Dendritic cell treated with granulocyte-macrophage colony-stimulating factor and Interleukin-4, amounts not matched to agents 40 ng/mL and 50 ng/mL, for 4 days (primary cell): ENCODE measurements at regions not wholly inside any gene's neighbourhood (a gene's known extent, or its start where the extent isn't known, plus 50 kb on each side); places are given as distances from the start of the nearest gene placed in this dataset.
"Not testable (repeated sequence)": the region's sequence is repeated elsewhere in the genome, so short reads cannot be mapped to it uniquely, and the experiment has no call there.

Source experiments
- H3K27ac Mint-ChIP-seq: one replicate; pipeline ENCODE4 v1.8.0; 2022; ENCODE audit warnings: mild to moderate bottlenecking, mixed read lengths
- H3K27me3 Mint-ChIP-seq: one replicate; pipeline ENCODE4 v1.8.0; 2022; ENCODE audit warnings: mild to moderate bottlenecking, mixed read lengths
- H3K36me3 Mint-ChIP-seq: one replicate; pipeline ENCODE4 v1.8.0; 2022; ENCODE audit warnings: low read depth, mixed read lengths
- H3K4me1 Mint-ChIP-seq: one replicate; pipeline ENCODE4 v1.8.0; 2022; ENCODE audit warnings: low read depth, mixed read lengths
- H3K4me3 Mint-ChIP-seq: one replicate; pipeline ENCODE4 v1.8.0; 2022; ENCODE audit warnings: mild to moderate bottlenecking, moderate library complexity, mixed read lengths
- H3K9me3 Mint-ChIP-seq: one replicate; pipeline ENCODE4 v1.8.0; 2022; ENCODE audit warnings: mixed read lengths
- intact Hi-C: fragments of 100-400 bp; cut with micrococcal nuclease; formaldehyde crosslinking; loops from one replicate; pipeline ENCODE4 v1.15.0; 2022

DNA sequence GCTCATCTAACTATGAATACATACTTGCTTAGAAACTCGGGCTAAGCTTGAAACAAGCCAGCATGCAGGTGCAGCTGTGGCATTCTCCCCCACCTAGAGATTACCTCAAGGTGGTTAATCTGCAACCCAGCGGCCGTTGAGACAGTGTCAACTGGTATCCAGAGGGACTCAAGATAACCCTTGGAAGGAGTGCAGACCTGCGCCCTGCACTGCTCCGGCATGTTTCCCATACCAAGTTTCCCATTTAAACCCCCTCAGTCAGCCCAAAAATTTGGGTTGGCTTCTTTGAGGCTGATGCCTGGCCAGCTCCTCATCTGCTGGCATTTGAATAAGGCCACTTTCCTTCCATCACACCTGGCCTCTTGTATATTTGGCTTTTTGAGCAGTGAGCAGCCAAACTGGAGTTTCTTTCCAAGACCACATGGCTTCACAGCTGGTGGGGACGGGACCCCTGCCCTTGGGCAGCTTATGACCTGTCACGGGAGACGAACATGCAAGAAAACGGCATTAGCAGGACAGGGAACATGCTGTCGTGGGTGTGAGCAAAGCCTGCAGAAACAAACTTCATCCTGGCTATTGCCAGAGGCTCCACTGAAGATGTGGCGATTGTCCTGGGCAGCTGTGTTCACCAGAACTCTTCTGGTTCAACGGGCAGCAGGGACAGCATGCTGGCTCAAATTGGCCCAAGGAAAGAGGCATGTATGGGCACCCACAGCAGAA is 98.2 kb downstream of the PLXNA1 start:
- intact Hi-C loops = no loop called here
- H3K27ac Mint-ChIP-seq = no peak overlapping the region
- peaks cover 7% of the 10 kb centered on the region for H3K27me3 Mint-ChIP-seq
- no peaks in the 10 kb centered on the region for H3K4me1 Mint-ChIP-seq
- no peaks in the 10 kb centered on the region for H3K36me3 Mint-ChIP-seq
- no peak overlapping the region for H3K4me3 Mint-ChIP-seq
- no peaks in the 10 kb centered on the region for H3K9me3 Mint-ChIP-seq

DNA sequence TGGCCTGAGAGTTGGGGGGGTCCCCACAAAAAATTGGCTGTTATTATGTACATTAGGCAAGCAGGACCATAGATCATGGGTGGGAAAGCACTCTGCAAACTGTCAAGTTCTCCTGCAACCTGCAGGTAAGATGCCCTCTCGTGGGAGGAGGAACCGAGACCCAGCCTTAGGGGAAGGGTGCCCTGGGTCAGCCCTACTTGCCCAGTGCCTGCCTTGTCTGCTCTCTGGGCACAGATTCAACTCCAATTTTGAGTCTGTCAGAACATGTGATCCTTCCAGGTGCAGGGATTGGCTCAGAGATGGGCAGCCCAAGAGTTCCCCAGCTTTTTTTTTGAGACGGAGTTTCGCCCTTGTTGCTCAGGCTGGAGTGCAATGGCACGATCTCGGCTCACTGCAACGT is 99.2 kb downstream of the PLXNA1 start:
- intact Hi-C loops = no loop called here
- Mint-ChIP-seq H3K4me3 (no peak overlapping the region), H3K36me3 (no peaks in the 10 kb centered on the region), H3K27ac (no peak overlapping the region), H3K27me3 (peaks cover 9% of the 10 kb centered on the region), H3K4me1 (no peaks in the 10 kb centered on the region), H3K9me3 (no peaks in the 10 kb centered on the region)

DNA sequence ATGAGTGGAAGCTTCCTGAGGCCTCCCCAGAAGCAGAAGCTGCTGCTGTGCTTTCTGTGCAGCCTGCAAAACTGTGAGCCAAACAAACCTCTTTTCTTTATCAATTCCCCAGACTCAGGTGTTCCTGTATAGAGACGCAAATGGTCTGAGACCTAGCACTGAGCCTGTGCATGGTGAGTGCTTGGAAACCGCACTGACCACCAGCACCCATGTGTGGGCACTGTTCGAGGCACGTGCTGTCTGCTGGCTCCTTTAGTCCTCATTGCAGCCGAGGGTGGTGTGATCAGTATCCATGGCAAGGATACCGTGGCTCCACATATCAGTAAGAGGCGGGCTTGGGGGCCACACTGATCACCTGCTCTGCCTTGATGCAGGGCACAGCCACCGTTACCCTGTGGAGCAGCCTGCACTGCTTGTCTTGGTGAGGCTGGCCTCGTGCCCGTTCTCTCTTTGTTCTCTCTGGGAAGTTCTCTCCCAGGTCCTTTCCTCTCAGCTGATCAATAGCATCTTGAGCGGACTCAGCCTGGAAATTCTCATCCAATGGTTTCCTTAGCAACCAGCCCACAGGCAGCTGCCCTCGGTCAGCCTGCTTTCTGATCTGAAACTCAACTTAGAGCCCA is 101.0 kb downstream of the PLXNA1 start:
- Mint-ChIP-seq H3K27me3 (peaks cover 9% of the 10 kb centered on the region), H3K4me1 (no peaks in the 10 kb centered on the region), H3K9me3 (no peaks in the 10 kb centered on the region), H3K27ac (no peak overlapping the region), H3K36me3 (no peaks in the 10 kb centered on the region), H3K4me3 (no peak overlapping the region)
- intact Hi-C loops = no loop called here

DNA sequence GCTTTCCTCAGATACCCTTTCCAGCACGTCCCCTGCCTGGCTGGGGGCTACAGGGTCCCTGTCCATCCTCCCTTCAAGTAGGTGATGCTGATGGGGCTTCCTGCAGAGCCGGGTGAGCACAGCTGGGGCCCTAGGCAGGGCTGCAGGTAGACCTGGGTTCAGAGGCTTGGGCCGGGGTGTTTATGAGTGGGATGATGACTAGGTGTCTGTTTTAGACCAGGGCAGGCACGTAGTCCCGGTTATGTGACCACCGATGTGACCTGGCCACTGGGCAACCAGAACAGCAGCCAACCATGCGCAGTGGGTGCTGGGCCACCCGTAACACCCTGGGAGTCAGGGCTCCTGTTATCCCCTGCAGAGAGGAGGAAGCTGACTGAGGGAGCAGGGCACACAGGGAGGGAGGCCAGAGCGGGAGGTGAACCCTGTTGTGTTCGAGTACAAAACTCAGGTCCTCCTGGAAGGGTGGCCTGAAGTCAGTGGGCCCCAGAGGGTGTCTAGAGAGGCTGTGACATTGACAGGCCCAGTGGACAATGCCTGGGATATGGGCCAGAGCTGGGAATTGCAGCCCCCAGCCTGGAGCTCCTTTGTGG is 101.6 kb downstream of the PLXNA1 start:
- no peaks in the 10 kb centered on the region for H3K4me1 Mint-ChIP-seq
- H3K27me3 Mint-ChIP-seq = peaks cover 10% of the 10 kb centered on the region
- intact Hi-C loops = no loop called here
- H3K36me3 Mint-ChIP-seq = no peaks in the 10 kb centered on the region
- no peaks in the 10 kb centered on the region for H3K9me3 Mint-ChIP-seq
- no peak overlapping the region for H3K4me3 Mint-ChIP-seq
- no peak overlapping the region for H3K27ac Mint-ChIP-seq

DNA sequence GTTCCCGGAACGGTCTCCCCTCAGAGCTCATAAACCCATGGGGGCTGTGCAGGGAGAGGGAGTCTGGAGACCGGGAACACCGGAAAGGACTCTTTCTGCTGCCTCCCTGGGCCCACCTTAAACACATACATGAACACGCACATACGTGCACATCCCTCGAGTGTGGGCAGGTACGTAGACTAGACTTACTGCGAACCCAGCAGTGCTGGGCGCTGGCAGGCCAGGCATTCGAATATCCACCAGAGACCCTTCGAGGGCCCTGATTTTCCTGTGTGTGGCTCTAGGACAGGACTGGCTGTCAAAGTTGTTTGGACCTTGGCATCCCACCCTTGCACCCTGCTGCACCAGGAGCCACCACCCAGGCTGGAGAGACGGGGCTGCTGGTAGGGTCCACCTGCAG is 102.7 kb downstream of the PLXNA1 start:
- Mint-ChIP-seq H3K4me1 (no peaks in the 10 kb centered on the region), H3K36me3 (no peaks in the 10 kb centered on the region), H3K27ac (no peak overlapping the region), H3K9me3 (no peaks in the 10 kb centered on the region), H3K27me3 (peaks cover 8% of the 10 kb centered on the region), H3K4me3 (no peak overlapping the region)
- intact Hi-C loops = no loop called here

DNA sequence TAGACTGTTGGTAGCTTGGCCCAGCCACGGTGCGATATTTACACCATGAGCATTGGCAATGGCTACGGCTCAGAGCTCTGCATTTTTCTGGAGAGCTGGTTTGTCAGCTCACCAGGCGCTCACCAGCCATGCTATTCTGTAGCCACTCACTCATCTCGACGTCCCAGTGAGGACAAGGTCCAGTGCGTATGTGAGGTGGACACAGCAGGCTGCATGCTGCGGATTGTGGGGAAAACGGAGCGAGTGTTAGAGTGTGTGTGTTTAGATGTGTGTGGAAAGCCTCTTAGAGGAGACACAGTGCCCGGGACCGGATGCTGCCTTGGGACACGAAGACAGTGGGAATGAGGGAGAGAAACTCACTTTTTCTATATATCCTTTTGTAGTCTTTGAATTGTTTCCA is 103.7 kb downstream of the PLXNA1 start:
- H3K27ac Mint-ChIP-seq, H3K9me3 Mint-ChIP-seq, H3K4me3 Mint-ChIP-seq, intact Hi-C loops, H3K27me3 Mint-ChIP-seq, H3K36me3 Mint-ChIP-seq, H3K4me1 Mint-ChIP-seq: not testable (repeated sequence)

DNA sequence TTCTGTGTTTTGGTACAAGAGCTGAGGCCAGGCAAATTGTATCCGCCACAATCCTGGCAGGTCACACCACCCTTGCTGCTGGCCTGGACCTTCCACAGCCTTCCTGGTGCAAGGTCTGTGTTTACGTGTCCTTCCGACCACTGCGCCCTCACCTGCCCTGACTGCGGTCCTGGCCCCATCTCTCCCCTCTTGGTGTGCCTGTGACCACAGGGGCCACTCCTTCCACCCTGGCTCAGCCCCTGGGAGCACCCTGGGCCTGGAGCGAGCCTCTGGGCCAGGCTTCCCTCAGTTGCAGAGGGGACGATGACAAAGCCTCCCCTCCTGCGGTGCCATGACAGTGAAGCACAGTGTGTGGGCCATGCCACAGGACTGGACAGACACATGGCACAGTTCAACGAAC is 104.5 kb downstream of the PLXNA1 start:
- H3K36me3 Mint-ChIP-seq = no peaks in the 10 kb centered on the region
- no peaks in the 10 kb centered on the region for H3K9me3 Mint-ChIP-seq
- H3K27ac Mint-ChIP-seq = no peak overlapping the region
- intact Hi-C loops = no loop called here
- H3K4me3 Mint-ChIP-seq = no peak overlapping the region
- H3K27me3 Mint-ChIP-seq = peaks cover 6% of the 10 kb centered on the region
- no peaks in the 10 kb centered on the region for H3K4me1 Mint-ChIP-seq

DNA sequence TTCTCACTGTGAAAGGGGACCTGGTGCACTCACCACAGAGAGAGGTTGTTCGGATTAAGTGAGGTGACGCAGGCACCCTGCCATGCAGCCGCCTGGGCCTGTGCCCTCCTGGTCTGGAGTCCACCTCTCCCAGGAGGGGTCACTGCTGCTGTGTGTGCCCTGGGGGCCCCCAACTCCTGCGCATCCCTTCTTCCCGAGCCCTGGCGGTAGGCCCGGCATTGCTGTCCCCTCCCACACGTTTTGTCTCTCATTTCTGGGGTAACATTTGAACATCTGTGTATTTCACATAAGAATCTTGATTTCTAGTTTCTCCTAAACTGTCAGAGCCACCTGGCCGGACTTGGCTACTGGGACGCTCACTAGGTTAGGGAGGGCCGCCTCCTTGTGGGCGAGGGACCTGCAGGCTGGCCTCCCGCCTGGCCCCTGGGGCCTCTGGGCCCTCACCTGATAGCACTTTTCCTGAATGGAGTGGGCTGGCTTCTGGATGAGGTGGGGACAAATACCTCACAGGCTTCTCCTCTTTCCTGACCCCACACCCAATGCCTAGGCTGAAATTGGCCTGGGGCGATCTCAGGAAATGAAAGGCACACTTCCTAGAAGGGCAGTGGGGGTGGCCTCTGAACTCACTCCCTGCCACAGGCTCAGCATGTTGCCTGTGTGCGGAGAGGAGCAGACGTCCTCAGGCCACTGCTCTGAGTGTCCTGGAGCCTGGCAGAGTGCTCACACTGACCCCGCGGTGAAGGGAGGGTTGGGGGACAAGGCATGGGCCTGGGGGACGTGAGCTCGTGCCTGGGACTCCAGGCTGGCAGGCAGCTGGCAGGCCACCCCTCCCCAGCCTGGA is 104.2 kb upstream of the PRR23E start:
- intact Hi-C loops = no loop called here
- H3K9me3 Mint-ChIP-seq = no peaks in the 10 kb centered on the region
- no peak overlapping the region for H3K4me3 Mint-ChIP-seq
- H3K4me1 Mint-ChIP-seq = no peaks in the 10 kb centered on the region
- peaks cover 6% of the 10 kb centered on the region for H3K27me3 Mint-ChIP-seq
- H3K27ac Mint-ChIP-seq = no peak overlapping the region
- H3K36me3 Mint-ChIP-seq = no peaks in the 10 kb centered on the region

DNA sequence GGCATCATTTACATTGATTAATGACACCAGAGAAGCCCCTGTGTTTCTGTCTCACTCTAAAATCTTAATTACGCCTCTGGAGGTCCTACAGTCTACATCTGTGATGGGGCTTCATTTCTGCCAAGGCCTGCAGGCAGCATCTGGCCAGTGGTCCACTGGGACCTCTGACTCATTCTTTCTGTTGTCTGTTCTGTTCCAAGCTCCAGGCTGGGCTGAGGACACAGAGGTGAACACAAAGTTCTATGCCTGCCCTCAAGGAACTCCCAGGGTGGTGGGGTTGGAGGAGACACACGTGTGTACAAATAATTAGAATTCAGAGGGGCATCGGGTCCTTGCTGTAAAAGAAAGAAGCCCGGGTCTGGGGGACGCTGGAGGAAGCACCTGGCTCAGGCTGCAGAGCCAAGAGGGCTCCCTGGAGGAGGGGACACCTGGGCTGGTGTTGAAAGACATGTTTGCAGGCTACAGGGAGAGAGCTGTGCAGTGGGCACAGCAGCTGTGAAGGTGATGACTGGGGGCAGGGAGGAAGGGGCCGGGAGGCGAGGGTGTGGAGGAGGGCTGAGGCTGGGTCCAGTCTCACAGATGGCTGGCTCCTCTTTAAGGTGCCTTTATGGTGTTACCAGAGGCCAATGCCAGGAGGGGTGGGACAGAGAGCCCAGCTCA is 103.3 kb upstream of the PRR23E start:
- H3K27me3 Mint-ChIP-seq = peaks cover 4% of the 10 kb centered on the region
- no peaks in the 10 kb centered on the region for H3K4me1 Mint-ChIP-seq
- no peak overlapping the region for H3K4me3 Mint-ChIP-seq
- H3K9me3 Mint-ChIP-seq = no peaks in the 10 kb centered on the region
- no peak overlapping the region for H3K27ac Mint-ChIP-seq
- H3K36me3 Mint-ChIP-seq = no peaks in the 10 kb centered on the region
- intact Hi-C loops = no loop called here

DNA sequence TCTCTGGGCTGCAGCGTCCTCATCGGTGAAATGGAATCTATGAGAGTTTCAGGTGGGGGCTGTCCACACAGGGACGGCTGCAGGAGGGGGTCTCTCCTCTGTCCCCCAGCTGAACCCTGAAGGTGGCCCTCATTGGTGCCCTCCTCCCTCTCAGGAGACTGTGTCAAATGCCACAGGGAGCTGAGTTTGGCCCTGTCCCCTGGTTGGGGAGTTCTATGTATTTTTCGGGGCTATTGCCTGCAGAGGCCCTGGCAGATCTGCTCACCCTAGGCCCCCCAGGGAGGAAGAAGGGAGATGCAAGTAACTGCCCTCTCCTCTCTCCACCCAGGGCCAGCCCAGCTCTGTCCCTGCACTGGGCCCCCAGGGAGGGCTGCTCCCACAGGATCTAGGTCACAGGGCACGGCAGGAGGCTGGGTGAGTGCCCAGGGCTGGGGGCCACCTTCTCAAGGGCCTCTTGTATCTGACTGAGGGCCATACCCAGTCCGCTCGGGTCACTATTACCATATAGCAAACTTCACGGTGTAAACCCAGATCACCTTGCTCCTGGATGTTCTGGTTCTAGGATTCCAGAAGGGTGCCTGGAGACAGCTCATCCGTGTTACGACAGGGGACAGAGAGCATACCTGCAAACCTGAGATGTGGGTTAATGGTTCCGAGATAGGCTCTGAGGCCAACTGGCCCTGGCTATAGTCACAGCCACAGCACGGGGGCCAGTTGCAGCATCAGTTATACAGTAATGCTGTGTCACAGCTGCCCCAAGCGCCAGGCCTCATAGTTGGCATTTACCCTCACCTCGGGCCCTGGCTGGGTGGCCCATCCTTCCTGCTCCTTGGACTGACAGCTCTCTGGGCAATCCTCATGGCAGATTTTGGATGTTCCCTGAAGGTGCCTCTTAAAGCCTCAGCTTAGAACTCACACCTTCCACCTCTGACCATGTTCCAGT is 102.4 kb upstream of the PRR23E start:
- Mint-ChIP-seq H3K9me3 (no peaks in the 10 kb centered on the region), H3K27ac (no peak overlapping the region), H3K27me3 (peaks cover 4% of the 10 kb centered on the region), H3K4me1 (no peaks in the 10 kb centered on the region), H3K36me3 (no peaks in the 10 kb centered on the region), H3K4me3 (no peak overlapping the region)
- intact Hi-C loops = no loop called here

DNA sequence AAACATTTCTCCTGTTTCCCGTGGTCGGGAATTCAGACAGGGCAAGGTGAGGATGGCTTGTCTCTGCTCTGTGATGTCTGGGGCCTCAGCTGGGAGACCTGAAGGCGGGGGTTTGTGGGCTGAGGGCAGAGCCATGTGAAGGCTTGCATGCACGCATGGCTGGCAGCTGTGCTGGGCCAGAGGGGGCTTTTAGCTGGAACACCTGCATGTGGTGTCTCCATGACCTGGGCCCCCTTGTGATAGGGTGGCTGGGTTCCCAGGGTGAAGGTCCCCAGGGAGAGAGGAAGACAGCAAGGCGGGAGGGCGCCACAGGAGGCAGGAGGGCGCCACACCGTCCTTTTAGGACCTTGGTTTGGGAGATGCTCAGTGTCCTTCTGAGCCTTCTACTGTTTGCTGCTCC is 101.6 kb upstream of the PRR23E start:
- Mint-ChIP-seq H3K27ac (no peak overlapping the region), H3K36me3 (no peaks in the 10 kb centered on the region), H3K4me1 (no peaks in the 10 kb centered on the region), H3K9me3 (no peaks in the 10 kb centered on the region), H3K27me3 (peaks cover 4% of the 10 kb centered on the region), H3K4me3 (no peak overlapping the region)
- intact Hi-C loops = no loop called here

DNA sequence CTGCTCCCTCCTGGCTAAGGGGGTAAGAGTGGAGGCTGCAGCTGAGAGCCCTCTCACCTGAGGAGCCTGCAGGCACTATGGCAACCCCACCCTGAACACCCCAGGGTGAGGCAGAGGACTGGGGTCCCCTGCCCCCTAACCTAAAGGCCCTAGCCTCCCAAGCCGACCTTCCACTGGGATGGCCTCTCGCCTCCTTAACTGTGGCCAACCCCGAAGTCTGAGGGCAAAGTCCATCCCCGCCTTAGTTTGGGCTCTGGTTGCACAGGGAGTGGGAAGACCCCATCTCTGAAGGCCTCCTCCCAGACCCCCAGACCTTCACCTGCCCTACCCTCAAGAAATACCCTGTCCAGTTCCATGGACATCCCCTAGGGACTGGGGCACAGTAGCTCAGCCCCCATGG is 100.6 kb upstream of the PRR23E start:
- intact Hi-C loops = no loop called here
- Mint-ChIP-seq H3K9me3 (no peaks in the 10 kb centered on the region), H3K27ac (no peak overlapping the region), H3K4me3 (no peak overlapping the region), H3K27me3 (peaks cover 2% of the 10 kb centered on the region), H3K36me3 (no peaks in the 10 kb centered on the region), H3K4me1 (no peaks in the 10 kb centered on the region)

DNA sequence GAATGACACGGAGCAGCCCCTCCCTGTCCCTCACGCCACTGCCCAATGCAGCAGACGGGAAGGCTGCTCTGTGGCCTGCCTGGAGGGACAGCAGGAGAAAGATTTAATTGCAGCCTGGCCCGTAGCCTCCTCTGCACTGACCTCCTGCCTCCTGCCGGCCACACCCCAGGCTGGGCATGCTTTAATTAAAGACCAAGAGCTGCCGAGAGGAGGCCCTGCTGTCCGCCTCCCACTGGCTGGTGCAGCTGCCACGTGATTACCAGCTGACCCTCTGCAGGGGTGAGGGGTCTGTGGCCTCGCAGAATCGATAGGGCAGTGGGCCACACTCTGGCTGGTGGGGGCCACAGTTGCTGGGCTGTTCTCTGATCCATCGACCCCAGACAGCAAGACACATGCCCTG is 100.2 kb upstream of the PRR23E start:
- H3K27ac Mint-ChIP-seq = no peak overlapping the region
- H3K4me3 Mint-ChIP-seq = no peak overlapping the region
- no peaks in the 10 kb centered on the region for H3K36me3 Mint-ChIP-seq
- intact Hi-C loops = no loop called here
- no peaks in the 10 kb centered on the region for H3K9me3 Mint-ChIP-seq
- H3K27me3 Mint-ChIP-seq = peaks cover 2% of the 10 kb centered on the region
- no peaks in the 10 kb centered on the region for H3K4me1 Mint-ChIP-seq
